HepG2 (cell line): ENCODE measurements at regions not wholly inside any gene's neighbourhood (a gene's known extent, or its start where the extent isn't known, plus 50 kb on each side); places are given as distances from the start of the nearest gene placed in this dataset.

ENCODE experiments used
- ATAC-seq: fragments of 200-7000 bp; cut with Tn5 transposase; 3 replicates; pipeline ENCODE4 v1.9.1; 2020; ENCODE audit warnings: mild to moderate bottlenecking, moderate library complexity
- BruUV-seq: library from RNA; stranded (reverse); fragments of 400-500 nt; replicated peaks from 2 replicates; lab custom pipeline; 2021; lab: Mats Ljungman, UMichigan
- CTCF ChIA-PET: fragments of 300-600 bp; formaldehyde crosslinking; extraction: SDS; loops from one replicate; lab custom pipeline; 2021; ENCODE audit warnings: low total read pairs, inconsistent platforms, low intra/inter-chr PET ratio; lab: Yijun Ruan, JAX
- POLR2A ChIA-PET: fragments of 350-600 bp; sonication (Branson Sonifier 250); formaldehyde crosslinking; loops from one replicate; lab custom pipeline; 2020; ENCODE audit warnings: antibody characterized with exemption, inconsistent platforms; lab: Yijun Ruan, JAX
- DNase-seq: peaks from one replicate; pipeline ENCODE4 v3.0.0-alpha.2; 2015; ENCODE audit warnings: low spot score
- FAIRE-seq: peaks from 3 replicates; lab custom pipeline; 2011; peaks lifted over from hg19 to GRCh38; lab: Jason Lieb, UNC
- H2AFZ ChIP-seq: one replicate; pipeline ENCODE4 v1.6.1; 2011; ENCODE audit warnings: low read length, inconsistent platforms
- H3K27ac ChIP-seq: fragments of 300-600 bp; 3 replicates; pipeline ENCODE4 v1.8.0; 2011; ENCODE audit warnings: mixed run types, mild to moderate bottlenecking, mixed read lengths, low read length, inconsistent platforms; ENCODE audit not compliant: insufficient read depth; ENCODE audit errors: extremely low read length
- H3K27me3 ChIP-seq, 2 experiments: fragments of 200-600 bp in 1 of 2; 2 replicates in 1 of 2; 3 replicates in 1 of 2; pipeline versions ENCODE4 v1.6.0 to v1.8.0; 2011; ENCODE audit warnings: low read length in 2 of 2, mild to moderate bottlenecking in 2 of 2, moderate library complexity in 2 of 2, inconsistent platforms in 1 of 2; ENCODE audit not compliant: insufficient read depth in 2 of 2, control insufficient read depth in 1 of 2
- H3K36me3 ChIP-seq, 2 experiments: fragments of 200-600 bp in 1 of 2; replicated peaks in 1 of 2; 2 replicates in 1 of 2; 3 replicates in 1 of 2; pipeline versions ENCODE4 v1.5.1 to v1.8.0; 2011; ENCODE audit warnings: low read length in 2 of 2, inconsistent platforms in 1 of 2; ENCODE audit not compliant: insufficient read depth in 2 of 2, control insufficient read depth in 1 of 2
- H3K4me1 ChIP-seq: 2 replicates; pipeline ENCODE4 v1.5.1; 2012; ENCODE audit warnings: low read length, inconsistent platforms; ENCODE audit not compliant: insufficient read depth
- H3K4me2 ChIP-seq: 2 replicates; pipeline ENCODE4 v1.6.0; 2011; ENCODE audit warnings: low read depth, low read length, inconsistent platforms
- H3K4me3 ChIP-seq, 3 experiments: fragments of 200-600 bp in 1 of 3; sonication (generic), shearing (Covaris generic) in 1 of 3; replicated peaks in 1 of 3; 2 replicates each; pipeline ENCODE4 v1.5.1; 2011 to 2016; ENCODE audit warnings: low read length in 3 of 3, inconsistent platforms in 2 of 3, low read depth in 2 of 3, mild to moderate bottlenecking in 2 of 3, control low read depth in 1 of 3, mixed read lengths in 1 of 3; ENCODE audit not compliant: insufficient read depth in 1 of 3
- H3K79me2 ChIP-seq: one replicate; pipeline ENCODE4 v1.6.1; 2011; ENCODE audit warnings: low read length, inconsistent platforms; ENCODE audit not compliant: insufficient read depth
- H3K9ac ChIP-seq: 2 replicates; pipeline ENCODE4 v1.6.0; 2011; ENCODE audit warnings: mild to moderate bottlenecking, low read depth, low read length, inconsistent platforms; ENCODE audit not compliant: insufficient read depth
- H3K9me3 ChIP-seq: 2 replicates; pipeline ENCODE4 v1.5.1; 2012; ENCODE audit warnings: mild to moderate bottlenecking, low read length
- H4K20me1 ChIP-seq: 2 replicates; pipeline ENCODE4 v1.6.0; 2011; ENCODE audit warnings: inconsistent platforms, mild to moderate bottlenecking, low read length, moderate library complexity; ENCODE audit not compliant: insufficient read depth
- MTA3 ChIP-seq: sonication (generic); formaldehyde crosslinking; IDR thresholded peaks from 2 replicates; pipeline ENCODE4 v1.4.0; 2020; ENCODE audit warnings: missing genetic modification reagents
- NFYC ChIP-seq: IDR thresholded peaks from 2 replicates; pipeline ENCODE4 v1.6.1; 2016; ENCODE audit warnings: missing genetic modification reagents, missing compliant biosample characterization
- PHF20 ChIP-seq: sonication (generic); formaldehyde crosslinking; IDR thresholded peaks from 2 replicates; pipeline ENCODE4 v1.5.0; 2020; ENCODE audit warnings: mild to moderate bottlenecking, missing genetic modification reagents
- POLR2AphosphoS5 ChIP-seq: IDR thresholded peaks from 2 replicates; pipeline ENCODE4 v1.6.1; 2012; ENCODE audit warnings: low read depth, low read length
- SP1 ChIP-seq, 2 experiments: fragments of 450-650 bp in 1 of 2; sonication (generic) in 1 of 2; formaldehyde crosslinking in 1 of 2; IDR thresholded peaks; 2 replicates each; pipeline versions ENCODE4 v1.4.0 to v1.6.1; 2016 to 2020; ENCODE audit warnings: missing genetic modification reagents in 1 of 2
- SRF ChIP-seq: IDR thresholded peaks from 2 replicates; pipeline ENCODE4 v1.6.1; 2011; ENCODE audit warnings: mild to moderate bottlenecking, low read depth, low read length, moderate library complexity
- TFAP4 ChIP-seq: sonication (generic); IDR thresholded peaks from 2 replicates; pipeline ENCODE4 v1.6.1; 2016; ENCODE audit warnings: low read depth, borderline replicate concordance
- U2AF1 ChIP-seq: fragments of 200-400 bp; formaldehyde crosslinking; optimal IDR thresholded peaks from 2 replicates; pipeline ENCODE3; 2017; ENCODE audit warnings: mild to moderate bottlenecking, low read depth, low read length
- ZC3H4 ChIP-seq: sonication (generic); formaldehyde crosslinking; IDR thresholded peaks from 2 replicates; pipeline ENCODE4 v1.4.0; 2020; ENCODE audit warnings: missing genetic modification reagents, borderline replicate concordance
- ZNF232 ChIP-seq: sonication (generic); formaldehyde crosslinking; IDR thresholded peaks from 2 replicates; pipeline ENCODE4 v1.4.0; 2020; ENCODE audit warnings: missing genetic modification reagents, borderline replicate concordance
- ZNF570 ChIP-seq: sonication (generic); formaldehyde crosslinking; IDR thresholded peaks from 2 replicates; pipeline ENCODE4 v1.4.0; 2020; ENCODE audit warnings: mild to moderate bottlenecking, missing genetic modification reagents, borderline replicate concordance
- ZNF639 ChIP-seq: conservative IDR thresholded peaks from 2 replicates; pipeline ENCODE4 v1.6.1; 2018; ENCODE audit warnings: missing genetic modification reagents
- ZNF691 ChIP-seq: sonication (generic); formaldehyde crosslinking; IDR thresholded peaks from 2 replicates; pipeline ENCODE4 v1.4.0; 2020; ENCODE audit warnings: missing genetic modification reagents, low read depth, mild to moderate bottlenecking, borderline replicate concordance
- WGBS: methylation state at CpG from one replicate; pipeline ENCODE4 v1.1.6; 2017; ENCODE audit warnings: low lambda C conversion rate; 5-methylcytosine and 5-hydroxymethylcytosine counted together
- in situ Hi-C: cut with HindIII; loops from 2 replicates; pipeline ENCODE4 v1.10.0; 2017; ENCODE audit warnings: low pct_unique_long_range_greater_than_20kb; ENCODE audit not compliant: extremely low pct_ligation_motif_present
- intact Hi-C: fragments of 100-400 bp; cut with micrococcal nuclease; formaldehyde crosslinking; loops from one replicate; pipeline ENCODE4 v1.10.0; 2022; ENCODE audit not compliant: unreplicated experiment
- TF ChIP-seq, protein P1 (sequence below): fragments of 450-650 bp; IDR thresholded peaks from 2 replicates; pipeline ENCODE4 v1.6.1; 2017
- TF ChIP-seq, protein P2 (sequence below): sonication (generic); formaldehyde crosslinking; IDR thresholded peaks from 2 replicates; pipeline ENCODE4 v1.8.1; 2023; ENCODE audit warnings: mild to moderate bottlenecking, missing genetic modification reagents

- Histone ChIP-seq H2AFZ (no peak overlapping the region), H3K4me2 (no peak overlapping the region), H3K9ac (no peak overlapping the region), H3K4me1 (no peaks in the 10 kb centered on the region), H3K27me3 (no peaks in the 10 kb centered on the region; a peak in 1 of 5 replicates), H4K20me1 (no peaks in the 10 kb centered on the region), H3K36me3 (no peaks in the 10 kb centered on the region), H3K27ac (no peak overlapping the region), H3K9me3 (no peaks in the 10 kb centered on the region), H3K79me2 (no peaks in the 10 kb centered on the region), H3K4me3 (no peak overlapping the region)
- DNase-seq (no peak), FAIRE-seq (no peak), ATAC-seq (no peak)
- BruUV-seq = no TSS peak
- TF ChIP-seq, protein P1, sequence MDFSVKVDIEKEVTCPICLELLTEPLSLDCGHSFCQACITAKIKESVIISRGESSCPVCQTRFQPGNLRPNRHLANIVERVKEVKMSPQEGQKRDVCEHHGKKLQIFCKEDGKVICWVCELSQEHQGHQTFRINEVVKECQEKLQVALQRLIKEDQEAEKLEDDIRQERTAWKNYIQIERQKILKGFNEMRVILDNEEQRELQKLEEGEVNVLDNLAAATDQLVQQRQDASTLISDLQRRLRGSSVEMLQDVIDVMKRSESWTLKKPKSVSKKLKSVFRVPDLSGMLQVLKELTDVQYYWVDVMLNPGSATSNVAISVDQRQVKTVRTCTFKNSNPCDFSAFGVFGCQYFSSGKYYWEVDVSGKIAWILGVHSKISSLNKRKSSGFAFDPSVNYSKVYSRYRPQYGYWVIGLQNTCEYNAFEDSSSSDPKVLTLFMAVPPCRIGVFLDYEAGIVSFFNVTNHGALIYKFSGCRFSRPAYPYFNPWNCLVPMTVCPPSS = no peak
- TF ChIP-seq NFYC (CRISPR knock-in tag) (no peak), ZNF639 (CRISPR knock-in tag) (no peak), ZNF232 (no peak), TFAP4 (no peak), U2AF1 (no peak), SRF (no peak), ZNF691 (CRISPR knock-in tag) (no peak), ZC3H4 (CRISPR knock-in tag) (no peak), MTA3 (CRISPR knock-in tag) (no peak), POLR2AphosphoS5 (no peak), PHF20 (CRISPR knock-in tag) (no peak), ZNF570 (no peak), SP1 (IDR thresholded peaks at IDR 0.05) (no peak), SP1 (CRISPR knock-in tag; IDR thresholded peaks at IDR 0.05) (no peak)
- TF ChIP-seq, protein P2, sequence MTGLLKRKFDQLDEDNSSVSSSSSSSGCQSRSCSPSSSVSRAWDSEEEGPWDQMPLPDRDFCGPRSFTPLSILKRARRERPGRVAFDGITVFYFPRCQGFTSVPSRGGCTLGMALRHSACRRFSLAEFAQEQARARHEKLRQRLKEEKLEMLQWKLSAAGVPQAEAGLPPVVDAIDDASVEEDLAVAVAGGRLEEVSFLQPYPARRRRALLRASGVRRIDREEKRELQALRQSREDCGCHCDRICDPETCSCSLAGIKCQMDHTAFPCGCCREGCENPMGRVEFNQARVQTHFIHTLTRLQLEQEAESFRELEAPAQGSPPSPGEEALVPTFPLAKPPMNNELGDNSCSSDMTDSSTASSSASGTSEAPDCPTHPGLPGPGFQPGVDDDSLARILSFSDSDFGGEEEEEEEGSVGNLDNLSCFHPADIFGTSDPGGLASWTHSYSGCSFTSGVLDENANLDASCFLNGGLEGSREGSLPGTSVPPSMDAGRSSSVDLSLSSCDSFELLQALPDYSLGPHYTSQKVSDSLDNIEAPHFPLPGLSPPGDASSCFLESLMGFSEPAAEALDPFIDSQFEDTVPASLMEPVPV (CRISPR knock-in tag) = no peak
- intact Hi-C loops = no loop called here
- ChIA-PET CTCF (no interaction called here), POLR2A (no interaction called here)
- in situ Hi-C loops = no loop called here
- 36% methylated on average over 6 of the region's 6 CpGs for WGBS
Measured at GRCh38 chr2:118489712-118490299, 357.6 kb downstream of the EN1 start.
